Uterus (tissue), 3 donors: ENCODE measurements at regions not wholly inside any gene's neighbourhood (a gene's known extent, or its start where the extent isn't known, plus 50 kb on each side); places are given as distances from the start of the nearest gene placed in this dataset.

ENCODE experiments used
- DNase-seq, 2 donors: peaks; one replicate each; pipeline ENCODE4 v3.0.0-alpha.2; 2019 to 2020
- H3K27ac ChIP-seq, 2 donors: fragments of 200-600 bp; sonication (generic); 1 replicate in 1 of 2; 2 replicates in 1 of 2; pipeline ENCODE4 v1.5.1; 2016 to 2018
- H3K27me3 ChIP-seq, 2 donors: fragments of 200-600 bp; sonication (generic); one replicate each; pipeline ENCODE4 v1.5.1; 2018 to 2019; ENCODE audit warnings: control low read depth in 1 of 2
- H3K36me3 ChIP-seq, 2 donors: fragments of 200-600 bp; sonication (generic); one replicate each; pipeline ENCODE4 v1.5.1; 2019; ENCODE audit warnings: control low read depth in 1 of 2
- H3K4me1 ChIP-seq, 2 donors: fragments of 200-600 bp; sonication (generic); one replicate each; pipeline ENCODE4 v1.5.1; 2018 to 2019; ENCODE audit warnings: control low read depth in 1 of 2
- H3K4me3 ChIP-seq, 2 donors: fragments of 200-600 bp; sonication (generic); 1 replicate in 1 of 2; 2 replicates in 1 of 2; pipeline ENCODE4 v1.5.1; 2018 to 2019; ENCODE audit warnings: mild to moderate bottlenecking in 1 of 2
- H3K9me3 ChIP-seq, 2 donors: fragments of 200-600 bp; sonication (generic); one replicate each; pipeline ENCODE4 v1.5.1; 2019; ENCODE audit warnings: control low read depth in 1 of 2
- POLR2A ChIP-seq, 2 donors: fragments of 450-650 bp; IDR thresholded peaks; one replicate each; pipeline ENCODE4 v1.6.1; 2016; ENCODE audit warnings: antibody characterized with exemption in 2 of 2, mild to moderate bottlenecking in 1 of 2, moderate library complexity in 1 of 2
- intact Hi-C: fragments of 100-400 bp; cut with DNase I; formaldehyde crosslinking; loops from one replicate; pipeline ENCODE4 v1.15.1; 2023; ENCODE audit warnings: low total_unique reads
- TF ChIP-seq, protein P1 (sequence below), 4 experiments: fragments of 200-600 bp in 2 of 4; fragments of 450-650 bp in 2 of 4; sonication (generic) in 2 of 4; IDR thresholded peaks; one replicate each; pipeline ENCODE4 v1.5.1; 2016 to 2019; ENCODE audit warnings: antibody characterized with exemption in 4 of 4, mild to moderate bottlenecking in 2 of 4, moderate library complexity in 1 of 4
- donor health status: DM: yes; HTN: yes; CAD: no.

DNA sequence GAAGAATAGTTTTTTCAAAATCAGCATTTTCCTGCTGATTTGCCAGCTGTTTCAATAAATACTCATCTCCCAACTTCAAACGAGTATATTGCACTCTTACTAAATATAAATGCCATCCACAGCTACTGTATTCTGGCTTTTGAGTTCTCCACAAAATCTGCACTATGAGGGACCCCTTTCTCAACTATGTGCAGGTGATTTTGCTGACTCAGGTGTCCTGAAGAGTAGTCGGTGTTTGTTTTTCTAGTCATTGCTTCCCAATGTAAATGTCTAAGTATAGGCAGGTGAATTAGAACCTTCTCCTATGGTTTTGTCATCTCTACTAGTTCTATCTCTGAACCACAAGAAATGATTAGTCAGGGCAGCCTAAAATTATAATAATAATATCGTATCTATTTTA lies 616.8 kb upstream of the MEF2C start:
- no peaks in the 10 kb centered on the region for H3K27me3 ChIP-seq
- no peaks in the 10 kb centered on the region for H3K36me3 ChIP-seq
- no peak for TF ChIP-seq POLR2A (IDR thresholded peaks at IDR 0.05)
- TF ChIP-seq, protein P1, sequence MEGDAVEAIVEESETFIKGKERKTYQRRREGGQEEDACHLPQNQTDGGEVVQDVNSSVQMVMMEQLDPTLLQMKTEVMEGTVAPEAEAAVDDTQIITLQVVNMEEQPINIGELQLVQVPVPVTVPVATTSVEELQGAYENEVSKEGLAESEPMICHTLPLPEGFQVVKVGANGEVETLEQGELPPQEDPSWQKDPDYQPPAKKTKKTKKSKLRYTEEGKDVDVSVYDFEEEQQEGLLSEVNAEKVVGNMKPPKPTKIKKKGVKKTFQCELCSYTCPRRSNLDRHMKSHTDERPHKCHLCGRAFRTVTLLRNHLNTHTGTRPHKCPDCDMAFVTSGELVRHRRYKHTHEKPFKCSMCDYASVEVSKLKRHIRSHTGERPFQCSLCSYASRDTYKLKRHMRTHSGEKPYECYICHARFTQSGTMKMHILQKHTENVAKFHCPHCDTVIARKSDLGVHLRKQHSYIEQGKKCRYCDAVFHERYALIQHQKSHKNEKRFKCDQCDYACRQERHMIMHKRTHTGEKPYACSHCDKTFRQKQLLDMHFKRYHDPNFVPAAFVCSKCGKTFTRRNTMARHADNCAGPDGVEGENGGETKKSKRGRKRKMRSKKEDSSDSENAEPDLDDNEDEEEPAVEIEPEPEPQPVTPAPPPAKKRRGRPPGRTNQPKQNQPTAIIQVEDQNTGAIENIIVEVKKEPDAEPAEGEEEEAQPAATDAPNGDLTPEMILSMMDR (IDR thresholded peaks at IDR 0.05), result no peak
- H3K4me3 ChIP-seq, result no peak overlapping the region
- intact Hi-C loops, result no loop called here
- no peak for DNase-seq
- no peaks in the 10 kb centered on the region for H3K9me3 ChIP-seq
- no peak overlapping the region for H3K27ac ChIP-seq
- H3K4me1 ChIP-seq, result no peaks in the 10 kb centered on the region

DNA sequence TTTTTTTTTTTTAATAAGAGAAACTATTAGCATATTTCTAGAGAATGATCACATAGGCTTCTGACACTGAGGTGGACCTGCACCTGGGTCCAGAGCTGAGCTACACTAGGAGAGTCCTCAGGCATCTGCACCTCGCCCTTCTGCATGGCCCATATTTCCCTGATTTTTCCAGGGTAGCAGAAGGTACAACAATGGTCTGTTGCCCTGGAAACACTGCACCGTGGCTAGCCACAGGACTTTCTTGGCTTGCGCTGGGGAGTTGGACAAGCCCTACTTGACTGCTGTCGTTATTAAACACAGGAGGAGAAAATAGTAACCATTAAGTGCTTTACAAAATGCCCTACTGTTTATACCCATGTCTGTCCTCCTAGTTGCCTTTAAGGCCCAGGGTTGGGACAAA lies 615.7 kb upstream of the MEF2C start:
- intact Hi-C loops, result no loop called here
- TF ChIP-seq POLR2A (IDR thresholded peaks at IDR 0.05), result no peak
- TF ChIP-seq, protein P1 (IDR thresholded peaks at IDR 0.05), result no peak

DNA sequence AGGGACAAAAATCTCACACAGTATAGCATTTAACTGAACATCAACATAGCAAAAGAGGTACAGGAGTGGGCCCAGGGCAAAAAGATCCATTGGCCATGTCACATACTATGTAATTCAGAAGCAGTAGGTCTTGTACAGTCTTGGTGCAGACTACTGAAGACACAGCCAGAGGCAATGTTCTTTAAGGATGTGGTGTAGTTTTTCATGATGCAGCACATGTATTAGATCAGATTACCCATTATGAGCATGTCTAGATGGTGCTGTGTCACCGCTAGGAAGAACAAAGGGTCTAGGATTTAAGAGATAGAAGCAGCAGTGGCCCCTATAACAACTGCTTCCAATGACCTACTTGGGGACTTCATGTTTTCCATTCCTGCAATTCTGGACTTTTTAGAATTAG lies 610.4 kb upstream of the MEF2C start:
- DNase-seq, result no peak
- Histone ChIP-seq H3K36me3 (no peaks in the 10 kb centered on the region), H3K4me1 (no peaks in the 10 kb centered on the region), H3K27ac (no peak overlapping the region), H3K4me3 (no peak overlapping the region), H3K9me3 (no peaks in the 10 kb centered on the region), H3K27me3 (no peaks in the 10 kb centered on the region)
- intact Hi-C loops, result no loop called here
- no peak for TF ChIP-seq POLR2A (IDR thresholded peaks at IDR 0.05)
- TF ChIP-seq, protein P1 (IDR thresholded peaks at IDR 0.05), result no peak

More for the DNA sequence above, 615.7 kb upstream of the MEF2C start:
- no peaks in the 10 kb centered on the region for H3K36me3 ChIP-seq
- H3K9me3 ChIP-seq, result no peaks in the 10 kb centered on the region
- H3K4me3 ChIP-seq, result no peak overlapping the region
- H3K4me1 ChIP-seq, result no peaks in the 10 kb centered on the region
- no peak for DNase-seq
- H3K27ac ChIP-seq, result no peak overlapping the region
- no peaks in the 10 kb centered on the region for H3K27me3 ChIP-seq

DNA sequence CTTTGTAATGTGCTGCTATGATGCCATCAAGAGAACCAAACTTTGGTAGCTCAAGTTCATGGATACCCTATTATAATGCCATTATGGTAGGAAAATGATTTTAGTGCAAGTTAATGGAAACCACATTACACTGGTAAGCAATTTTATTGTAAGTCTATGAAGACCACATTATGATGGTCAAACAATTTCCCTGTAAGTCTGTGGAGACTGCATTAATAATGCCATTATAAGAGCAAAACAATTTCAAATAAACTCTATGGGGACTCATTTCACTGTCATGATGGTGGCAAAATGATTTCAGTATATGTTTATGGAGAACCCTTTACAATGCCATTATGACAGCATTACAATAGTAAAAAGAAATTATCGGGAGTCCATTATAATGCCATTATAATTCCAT lies 602.0 kb upstream of the MEF2C start:
- Histone ChIP-seq H3K4me1 (no peaks in the 10 kb centered on the region), H3K4me3 (no peak overlapping the region), H3K27me3 (no peaks in the 10 kb centered on the region), H3K9me3 (no peaks in the 10 kb centered on the region), H3K36me3 (no peaks in the 10 kb centered on the region), H3K27ac (no peak overlapping the region)
- TF ChIP-seq POLR2A (IDR thresholded peaks at IDR 0.05), result no peak
- TF ChIP-seq, protein P1 (IDR thresholded peaks at IDR 0.05), result no peak
- no peak for DNase-seq
- intact Hi-C loops, result no loop called here

DNA sequence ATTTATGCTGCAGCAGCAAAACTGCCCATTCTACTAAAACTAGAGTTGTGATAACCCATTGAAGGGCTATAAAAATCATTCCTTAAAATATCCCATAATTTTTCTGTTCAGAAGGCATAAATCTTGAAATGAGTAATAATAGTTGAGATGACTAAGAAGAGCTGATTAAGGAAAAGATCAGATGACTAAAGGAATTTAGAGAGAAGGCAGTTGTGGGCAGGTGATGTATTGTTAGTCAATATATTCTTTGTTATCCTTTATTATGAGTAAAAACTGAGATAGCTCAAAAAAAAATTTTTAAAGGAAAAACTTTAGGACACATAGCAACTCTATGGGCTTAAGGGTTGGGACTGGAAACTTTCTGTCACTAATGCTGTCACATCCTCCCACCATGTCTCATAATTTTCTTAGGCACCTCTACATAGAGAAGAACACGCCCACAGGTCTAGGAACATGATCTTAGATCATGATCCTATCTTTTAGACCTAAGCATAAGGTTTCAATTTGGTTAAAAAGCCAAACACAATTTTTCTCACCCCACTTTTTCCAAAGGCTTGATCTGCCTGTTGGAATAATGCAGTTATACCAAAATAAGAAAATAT lies 597.5 kb upstream of the MEF2C start:
- H3K4me1 ChIP-seq, result no peaks in the 10 kb centered on the region
- no peaks in the 10 kb centered on the region for H3K9me3 ChIP-seq
- intact Hi-C loops, result no loop called here
- no peak overlapping the region for H3K27ac ChIP-seq
- H3K36me3 ChIP-seq, result no peaks in the 10 kb centered on the region
- DNase-seq, result no peak
- TF ChIP-seq, protein P1 (IDR thresholded peaks at IDR 0.05), result no peak
- no peak for TF ChIP-seq POLR2A (IDR thresholded peaks at IDR 0.05)
- H3K27me3 ChIP-seq, result no peaks in the 10 kb centered on the region
- H3K4me3 ChIP-seq, result no peak overlapping the region
